GM12878 (cell line): ENCODE measurements at regions not wholly inside any gene's neighbourhood (a gene's known extent, or its start where the extent isn't known, plus 50 kb on each side); places are given as distances from the start of the nearest gene placed in this dataset.

ENCODE experiments used
- ATAC-seq: fragments of 200-7000 bp; cut with Tn5 transposase; 3 replicates; pipeline ENCODE4 v1.9.1; 2020; ENCODE audit warnings: mild to moderate bottlenecking, moderate library complexity
- BruUV-seq: library from RNA; stranded (reverse); fragments of 400-500 nt; replicated peaks from 2 replicates; lab custom pipeline; 2021; lab: Mats Ljungman, UMichigan
- CTCF ChIA-PET: fragments of 300-600 bp; sonication (Branson Sonifier 250); formaldehyde crosslinking; extraction: SDS; loops from one replicate; lab custom pipeline; 2021; ENCODE audit warnings: inconsistent platforms; lab: Yijun Ruan, JAX
- POLR2A ChIA-PET: fragments of 350-600 bp; formaldehyde crosslinking; extraction: SDS; loops from one replicate; lab custom pipeline; 2021; ENCODE audit warnings: inconsistent platforms; lab: Charles Lee
- RAD21 ChIA-PET: fragments of 300-600 bp; sonication (Branson Sonifier 250); formaldehyde crosslinking; loops from one replicate; lab custom pipeline; 2023; ENCODE audit warnings: antibody characterized with exemption; ENCODE audit not compliant: unreplicated experiment; lab: Charles Lee
- SMC1A ChIA-PET: fragments of 300-600 bp; sonication (Branson Sonifier 250); formaldehyde crosslinking; loops from one replicate; lab custom pipeline; 2023; ENCODE audit not compliant: unreplicated experiment, uncharacterized antibody; lab: Charles Lee
- DNase-seq: peaks from one replicate; pipeline ENCODE4 v3.0.0-alpha.2; 2011; ENCODE audit warnings: low read depth, low spot score
- FAIRE-seq: peaks from 3 replicates; lab custom pipeline; 2011; peaks lifted over from hg19 to GRCh38; lab: Jason Lieb, UNC
- H2AFZ ChIP-seq: 2 replicates; pipeline ENCODE4 v1.6.0; 2011; ENCODE audit warnings: low read depth, low read length, control low read depth; ENCODE audit not compliant: control insufficient read depth
- H3K27ac ChIP-seq: 2 replicates; pipeline ENCODE4 v1.5.1; 2011; ENCODE audit warnings: control low read depth; ENCODE audit not compliant: control insufficient read depth, insufficient read depth
- H3K27me3 ChIP-seq, 2 experiments: replicated peaks in 1 of 2; 2 replicates each; pipeline versions ENCODE4 v1.6.0 to v1.6.1; 2011; ENCODE audit warnings: low read length in 1 of 2; ENCODE audit not compliant: control insufficient read depth in 2 of 2, insufficient read depth in 2 of 2
- H3K36me3 ChIP-seq, 2 experiments: 2 replicates each; pipeline ENCODE4 v1.5.1; 2011; ENCODE audit warnings: low read length in 1 of 2; ENCODE audit not compliant: control insufficient read depth in 2 of 2, insufficient read depth in 2 of 2
- H3K4me1 ChIP-seq: 2 replicates; pipeline ENCODE4 v1.6.1; 2011; ENCODE audit warnings: mild to moderate bottlenecking, low read length, moderate library complexity, mixed read lengths; ENCODE audit not compliant: control insufficient read depth, insufficient read depth
- H3K4me2 ChIP-seq: 2 replicates; pipeline ENCODE4 v1.6.0; 2011; ENCODE audit warnings: control low read depth; ENCODE audit not compliant: control insufficient read depth, insufficient read depth
- H3K4me3 ChIP-seq: fragments of 200-600 bp; sonication (generic); 2 replicates; pipeline ENCODE4 v1.5.1; 2016
- H3K79me2 ChIP-seq: 2 replicates; pipeline ENCODE4 v1.6.0; 2011; ENCODE audit warnings: low read length; ENCODE audit not compliant: control insufficient read depth, insufficient read depth
- H3K9ac ChIP-seq: 2 replicates; pipeline ENCODE4 v1.8.0; 2011; ENCODE audit warnings: low read length, control low read depth, mixed read lengths; ENCODE audit not compliant: control insufficient read depth, insufficient read depth
- H3K9me3 ChIP-seq: replicated peaks from 3 replicates; pipeline ENCODE4 v1.5.1; 2011; ENCODE audit warnings: mild to moderate bottlenecking, low read length; ENCODE audit not compliant: control insufficient read depth, insufficient read depth
- H4K20me1 ChIP-seq: 2 replicates; pipeline ENCODE4 v1.6.0; 2011; ENCODE audit not compliant: control insufficient read depth, insufficient read depth
- CHD1 ChIP-seq: IDR thresholded peaks from 2 replicates; pipeline ENCODE4 v1.6.1; 2012; ENCODE audit warnings: low read depth, low read length, improper control_type of control experiment
- DPF2 ChIP-seq: fragments of 450-650 bp; IDR thresholded peaks from 2 replicates; pipeline ENCODE4 v1.6.1; 2017; ENCODE audit warnings: mild to moderate bottlenecking
- ETV6 ChIP-seq, 2 experiments: fragments of 450-650 bp in 1 of 2; IDR thresholded peaks in 1 of 2; conservative IDR thresholded peaks in 1 of 2; 2 replicates each; pipeline ENCODE4 v1.6.1; 2014; ENCODE audit warnings: antibody characterized with exemption in 1 of 2, borderline replicate concordance in 1 of 2, low read depth in 1 of 2, mild to moderate bottlenecking in 1 of 2, moderate library complexity in 1 of 2
- HDAC2 ChIP-seq: fragments of 200-600 bp; sonication (generic); IDR thresholded peaks from 2 replicates; pipeline ENCODE4 v1.6.1; 2017
- MLLT1 ChIP-seq: fragments of 450-650 bp; IDR thresholded peaks from 2 replicates; pipeline ENCODE4 v1.6.1; 2016; ENCODE audit warnings: mild to moderate bottlenecking
- NR2C1 ChIP-seq: fragments of 450-650 bp; IDR thresholded peaks from 2 replicates; pipeline ENCODE4 v1.6.1; 2017; ENCODE audit warnings: antibody characterized with exemption, mild to moderate bottlenecking, moderate library complexity
- POLR2AphosphoS2 ChIP-seq: IDR thresholded peaks from 2 replicates; pipeline ENCODE4 v1.6.1; 2011; ENCODE audit warnings: low read depth, mild to moderate bottlenecking, low read length, improper control_type of control experiment, moderate library complexity
- POU2F2 ChIP-seq: IDR thresholded peaks from 3 replicates; pipeline ENCODE4 v1.6.1; 2011; ENCODE audit warnings: low read depth, mild to moderate bottlenecking, low read length, borderline replicate concordance
- SMARCA5 ChIP-seq: fragments of 450-650 bp; IDR thresholded peaks from 2 replicates; pipeline ENCODE4 v1.6.1; 2017; ENCODE audit warnings: mild to moderate bottlenecking
- TARDBP ChIP-seq: IDR thresholded peaks from 2 replicates; pipeline ENCODE4 v1.6.1; 2016; ENCODE audit warnings: borderline replicate concordance
- TCF12 ChIP-seq: IDR thresholded peaks from 2 replicates; pipeline ENCODE4 v1.6.1; 2011; ENCODE audit warnings: low read depth, mild to moderate bottlenecking, low read length
- YBX1 ChIP-seq: fragments of 450-650 bp; IDR thresholded peaks from 2 replicates; pipeline ENCODE4 v1.6.1; 2016; ENCODE audit warnings: antibody characterized with exemption
- ZBED1 ChIP-seq: IDR thresholded peaks from 2 replicates; pipeline ENCODE4 v1.6.1; 2016; ENCODE audit warnings: borderline replicate concordance
- ZNF384 ChIP-seq: IDR thresholded peaks from 2 replicates; pipeline ENCODE4 v1.6.1; 2012; ENCODE audit warnings: low read depth, mild to moderate bottlenecking, low read length, improper control_type of control experiment, borderline replicate concordance
- WGBS: methylation state at CpG from one replicate; pipeline ENCODE4 v1.1.6; 2016; ENCODE audit warnings: low lambda C conversion rate; ENCODE audit not compliant: insufficient replicate concordance, insufficient coverage; ENCODE audit errors: missing lambda C conversion rate; 5-methylcytosine and 5-hydroxymethylcytosine counted together
- in situ Hi-C: fragments of 300-500 bp; cut with MboI; formaldehyde crosslinking; loops from 9 replicates; pipeline ENCODE4 v1.14.3; 2018; ENCODE audit warnings: mixed read lengths
- intact Hi-C: fragments of 100-400 bp; cut with micrococcal nuclease; formaldehyde crosslinking; loops from one replicate; pipeline ENCODE4 v1.14.2; 2022; ENCODE audit not compliant: unreplicated experiment
- TF ChIP-seq, protein P1 (sequence below): IDR thresholded peaks from 2 replicates; pipeline ENCODE4 v1.6.1; 2011; ENCODE audit warnings: borderline replicate concordance, low read depth, mild to moderate bottlenecking, moderate library complexity, mixed read lengths, low read length; ENCODE audit not compliant: insufficient read depth; ENCODE audit errors: extremely low read length
- TF ChIP-seq, protein P2 (sequence below): fragments of 450-650 bp; IDR thresholded peaks from 2 replicates; pipeline ENCODE4 v1.6.1; 2014; ENCODE audit warnings: mild to moderate bottlenecking
- TF ChIP-seq, protein P3 (sequence below): fragments of 450-650 bp; IDR thresholded peaks from 2 replicates; pipeline ENCODE4 v1.6.1; 2018; ENCODE audit warnings: mild to moderate bottlenecking, low read depth, moderate library complexity; ENCODE audit not compliant: partially characterized antibody

GRCh38 chr7:130989101-130989795 is 255.2 kb upstream of the KLF14 start:
- Histone ChIP-seq H3K4me2 (no peak overlapping the region), H2AFZ (no peak overlapping the region), H3K9me3 (no peaks in the 10 kb centered on the region), H3K79me2 (no peaks in the 10 kb centered on the region), H3K4me1 (peaks cover 3% of the 10 kb centered on the region), H3K4me3 (no peak overlapping the region), H4K20me1 (no peaks in the 10 kb centered on the region), H3K9ac (no peak overlapping the region), H3K36me3 (no peaks in the 10 kb centered on the region; a peak in 2 of 4 replicates), H3K27me3 (no peaks in the 10 kb centered on the region), H3K27ac (no peak overlapping the region)
- SMC1A ChIA-PET: interaction anchor here (0.7 to 2.2 kb wide), 13 partner anchors 7 to 92 kb away, joined by 3 to 12 read pairs (median 4); no protein-coding TSS in a partner anchor
- in situ Hi-C loops: no loop called here
- CTCF ChIA-PET: interaction anchor here (0.9 to 8.1 kb wide), 7 partner anchors 8 to 92 kb away, joined by 3 to 91 read pairs (median 8); no protein-coding TSS in a partner anchor
- no TSS peak for BruUV-seq
- WGBS: 89% methylated on average over 2 of the region's 2 CpGs
- intact Hi-C loops: no loop called here
- RAD21 ChIA-PET: interaction anchor here (2.0 kb wide), 1 partner anchor 51 kb away, joined by 14 read pairs; no protein-coding TSS in a partner anchor
- POLR2A ChIA-PET: interaction anchor here (0.7 to 1.8 kb wide), 4 partner anchors 10 to 246 kb away, joined by 3 to 5 read pairs (median 3); no protein-coding TSS in a partner anchor
- FAIRE-seq (no peak), DNase-seq (no peak), ATAC-seq (no peak)
- TF ChIP-seq, protein P1, sequence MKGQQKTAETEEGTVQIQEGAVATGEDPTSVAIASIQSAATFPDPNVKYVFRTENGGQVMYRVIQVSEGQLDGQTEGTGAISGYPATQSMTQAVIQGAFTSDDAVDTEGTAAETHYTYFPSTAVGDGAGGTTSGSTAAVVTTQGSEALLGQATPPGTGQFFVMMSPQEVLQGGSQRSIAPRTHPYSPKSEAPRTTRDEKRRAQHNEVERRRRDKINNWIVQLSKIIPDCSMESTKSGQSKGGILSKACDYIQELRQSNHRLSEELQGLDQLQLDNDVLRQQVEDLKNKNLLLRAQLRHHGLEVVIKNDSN: no peak
- no peak for TF ChIP-seq DPF2
- TF ChIP-seq TARDBP: no peak
- no peak for TF ChIP-seq MLLT1
- TF ChIP-seq NR2C1: no peak
- TF ChIP-seq, protein P2, sequence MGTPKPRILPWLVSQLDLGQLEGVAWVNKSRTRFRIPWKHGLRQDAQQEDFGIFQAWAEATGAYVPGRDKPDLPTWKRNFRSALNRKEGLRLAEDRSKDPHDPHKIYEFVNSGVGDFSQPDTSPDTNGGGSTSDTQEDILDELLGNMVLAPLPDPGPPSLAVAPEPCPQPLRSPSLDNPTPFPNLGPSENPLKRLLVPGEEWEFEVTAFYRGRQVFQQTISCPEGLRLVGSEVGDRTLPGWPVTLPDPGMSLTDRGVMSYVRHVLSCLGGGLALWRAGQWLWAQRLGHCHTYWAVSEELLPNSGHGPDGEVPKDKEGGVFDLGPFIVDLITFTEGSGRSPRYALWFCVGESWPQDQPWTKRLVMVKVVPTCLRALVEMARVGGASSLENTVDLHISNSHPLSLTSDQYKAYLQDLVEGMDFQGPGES: no peak
- no peak for TF ChIP-seq POU2F2
- no peak for TF ChIP-seq TCF12
- TF ChIP-seq CHD1: no peak
- TF ChIP-seq, protein P3, sequence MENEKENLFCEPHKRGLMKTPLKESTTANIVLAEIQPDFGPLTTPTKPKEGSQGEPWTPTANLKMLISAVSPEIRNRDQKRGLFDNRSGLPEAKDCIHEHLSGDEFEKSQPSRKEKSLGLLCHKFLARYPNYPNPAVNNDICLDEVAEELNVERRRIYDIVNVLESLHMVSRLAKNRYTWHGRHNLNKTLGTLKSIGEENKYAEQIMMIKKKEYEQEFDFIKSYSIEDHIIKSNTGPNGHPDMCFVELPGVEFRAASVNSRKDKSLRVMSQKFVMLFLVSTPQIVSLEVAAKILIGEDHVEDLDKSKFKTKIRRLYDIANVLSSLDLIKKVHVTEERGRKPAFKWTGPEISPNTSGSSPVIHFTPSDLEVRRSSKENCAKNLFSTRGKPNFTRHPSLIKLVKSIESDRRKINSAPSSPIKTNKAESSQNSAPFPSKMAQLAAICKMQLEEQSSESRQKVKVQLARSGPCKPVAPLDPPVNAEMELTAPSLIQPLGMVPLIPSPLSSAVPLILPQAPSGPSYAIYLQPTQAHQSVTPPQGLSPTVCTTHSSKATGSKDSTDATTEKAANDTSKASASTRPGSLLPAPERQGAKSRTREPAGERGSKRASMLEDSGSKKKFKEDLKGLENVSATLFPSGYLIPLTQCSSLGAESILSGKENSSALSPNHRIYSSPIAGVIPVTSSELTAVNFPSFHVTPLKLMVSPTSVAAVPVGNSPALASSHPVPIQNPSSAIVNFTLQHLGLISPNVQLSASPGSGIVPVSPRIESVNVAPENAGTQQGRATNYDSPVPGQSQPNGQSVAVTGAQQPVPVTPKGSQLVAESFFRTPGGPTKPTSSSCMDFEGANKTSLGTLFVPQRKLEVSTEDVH: no peak
- no peak for TF ChIP-seq ZNF384
- no peak for TF ChIP-seq SMARCA5
- no peak for TF ChIP-seq ETV6 (conservative IDR thresholded peaks at IDR 0.05 in 1 of 2, IDR thresholded peaks at IDR 0.05 in 1 of 2; ENCODE audit: borderline replicate concordance in 1 of 2, low read depth in 1 of 2)
- TF ChIP-seq POLR2AphosphoS2: no peak
- no peak for TF ChIP-seq YBX1
- TF ChIP-seq ZBED1: no peak
- TF ChIP-seq HDAC2: no peak
